Midbrain (tissue), 1 donor: ENCODE measurements at regions not wholly inside any gene's neighbourhood (a gene's known extent, or its start where the extent isn't known, plus 50 kb on each side); places are given as distances from the start of the nearest gene placed in this dataset.
A peak's percentile ranks its signal among the peaks of the same experiment; 100 is the strongest.
"Not testable (repeated sequence)": the region's sequence is repeated elsewhere in the genome, so short reads cannot be mapped to it uniquely, and the experiment has no call there.

ENCODE experiments used
- DNase-seq: peaks from one replicate; lab custom pipeline; 2025; lab: John Stamatoyannopoulos, UW

GRCh38 chr4:23533859-23534258 lies 356.0 kb downstream of the PPARGC1A start:
- no peak for DNase-seq

GRCh38 chr4:23516716-23517115 lies 373.1 kb downstream of the PPARGC1A start:
- DNase-seq, result no peak

- no peak for DNase-seq
Measured at GRCh38 chr4:23504083-23504482, 385.8 kb downstream of the PPARGC1A start.

- DNase-seq, result no peak
Measured at GRCh38 chr4:23500894-23501449, 388.9 kb downstream of the PPARGC1A start.

GRCh38 chr4:23485801-23486200 lies 404.0 kb downstream of the PPARGC1A start:
- no peak for DNase-seq

- no peak for DNase-seq
Measured at GRCh38 chr4:23484689-23485088, 405.2 kb downstream of the PPARGC1A start.

- no peak for DNase-seq
Measured at GRCh38 chr4:23483320-23483960, 406.4 kb downstream of the PPARGC1A start.

- no peak for DNase-seq
Measured at GRCh38 chr4:23481566-23481965, 408.3 kb downstream of the PPARGC1A start.

GRCh38 chr4:23477905-23478304 lies 411.9 kb downstream of the PPARGC1A start:
- no peak for DNase-seq

- no peak for DNase-seq
Measured at GRCh38 chr4:23476515-23477090, 413.2 kb downstream of the PPARGC1A start.

GRCh38 chr4:23463071-23463470 lies 426.8 kb downstream of the PPARGC1A start:
- DNase-seq, result no peak

GRCh38 chr4:23458054-23458453 lies 431.8 kb downstream of the PPARGC1A start:
- no peak for DNase-seq

GRCh38 chr4:23456864-23457263 lies 433.0 kb downstream of the PPARGC1A start:
- DNase-seq, result no peak

- peak; percentile 2 for DNase-seq
Measured at GRCh38 chr4:23455456-23456158, 434.2 kb downstream of the PPARGC1A start.

GRCh38 chr4:23441530-23442069 lies 448.2 kb downstream of the PPARGC1A start:
- DNase-seq, result no peak

- no peak for DNase-seq
Measured at GRCh38 chr4:23438764-23439163, 451.1 kb downstream of the PPARGC1A start.

- DNase-seq, result no peak
Measured at GRCh38 chr4:23429497-23429896, 460.4 kb downstream of the PPARGC1A start.

GRCh38 chr4:23425570-23425969 lies 464.3 kb downstream of the PPARGC1A start:
- no peak for DNase-seq

- no peak for DNase-seq
Measured at GRCh38 chr4:23423540-23423939, 466.3 kb downstream of the PPARGC1A start.

GRCh38 chr4:23422878-23423277 lies 467.0 kb downstream of the PPARGC1A start:
- DNase-seq, result no peak

- DNase-seq, result no peak
Measured at GRCh38 chr4:23413631-23414030, 476.2 kb downstream of the PPARGC1A start.

- DNase-seq, result no peak
Measured at GRCh38 chr4:23412701-23413100, 477.1 kb downstream of the PPARGC1A start.

GRCh38 chr4:23408913-23409312 lies 480.9 kb downstream of the PPARGC1A start:
- not testable (repeated sequence) for DNase-seq
